DMS79 (cell line): ENCODE measurements at regions not wholly inside any gene's neighbourhood (a gene's known extent, or its start where the extent isn't known, plus 50 kb on each side); places are given as distances from the start of the nearest gene placed in this dataset.
"Not testable (repeated sequence)": the region's sequence is repeated elsewhere in the genome, so short reads cannot be mapped to it uniquely, and the experiment has no call there.

Experiments used
- DNase-seq: peaks from one replicate; lab custom pipeline; 2025; lab: John Stamatoyannopoulos, UW

DNA sequence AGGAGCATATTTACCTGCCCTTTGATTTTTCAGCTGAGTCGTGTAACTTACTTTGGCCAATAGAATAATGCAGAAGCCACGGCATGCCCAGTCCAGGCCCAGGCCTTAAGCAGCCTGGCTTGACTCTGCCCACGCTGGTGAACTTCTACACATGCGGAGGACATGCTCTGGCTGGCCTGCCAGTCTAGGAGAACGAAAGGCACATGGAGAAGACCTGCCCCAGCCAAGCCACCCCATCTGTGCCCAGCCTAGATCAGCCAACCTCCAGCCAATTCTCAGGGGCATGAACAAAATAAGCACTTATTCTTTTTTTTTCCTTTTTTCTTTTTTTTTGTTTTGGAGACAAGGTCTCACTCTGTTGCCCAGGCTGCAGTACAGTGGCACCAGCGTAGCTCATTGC is 112.7 kb upstream of the NANOS1 start:
- DNase-seq, result no peak

DNA sequence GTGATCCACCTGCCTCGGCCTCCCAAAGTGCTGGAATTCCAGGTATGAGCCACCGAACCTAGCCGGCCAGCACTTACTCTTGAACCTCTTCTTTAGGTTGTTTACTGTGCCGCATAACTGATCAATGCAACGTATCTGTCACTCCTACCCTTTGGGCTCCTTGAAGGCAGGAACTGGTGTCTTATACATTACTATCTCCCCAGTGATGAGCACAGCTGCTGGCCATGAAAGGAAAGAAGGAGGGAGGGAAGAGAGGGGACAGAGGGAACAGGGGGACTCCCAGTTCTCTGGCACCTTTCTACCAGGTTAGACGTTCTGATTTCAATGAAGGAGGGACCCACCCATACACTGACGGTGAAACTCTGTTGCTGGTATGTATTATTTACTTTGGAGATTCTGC is 111.8 kb upstream of the NANOS1 start:
- no peak for DNase-seq

DNA sequence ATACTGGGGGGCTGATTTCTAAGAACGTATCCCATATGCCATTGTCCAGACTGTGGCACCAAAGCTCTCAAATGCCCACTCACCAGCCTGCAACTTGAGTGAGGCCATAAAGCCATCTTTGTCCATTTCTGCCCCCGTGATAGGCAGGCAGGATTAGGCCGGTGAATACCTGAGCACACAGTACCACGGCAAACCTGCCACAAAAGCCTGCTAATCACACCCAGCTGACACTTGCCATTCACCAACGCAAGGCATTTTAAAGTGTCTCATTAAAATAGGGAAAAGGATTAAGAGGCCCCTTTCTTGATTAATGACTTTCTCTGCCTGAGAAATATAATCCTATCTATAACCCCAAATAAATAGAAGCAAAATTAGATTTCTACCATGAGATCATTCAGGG is 111.4 kb upstream of the NANOS1 start:
- no peak for DNase-seq

DNA sequence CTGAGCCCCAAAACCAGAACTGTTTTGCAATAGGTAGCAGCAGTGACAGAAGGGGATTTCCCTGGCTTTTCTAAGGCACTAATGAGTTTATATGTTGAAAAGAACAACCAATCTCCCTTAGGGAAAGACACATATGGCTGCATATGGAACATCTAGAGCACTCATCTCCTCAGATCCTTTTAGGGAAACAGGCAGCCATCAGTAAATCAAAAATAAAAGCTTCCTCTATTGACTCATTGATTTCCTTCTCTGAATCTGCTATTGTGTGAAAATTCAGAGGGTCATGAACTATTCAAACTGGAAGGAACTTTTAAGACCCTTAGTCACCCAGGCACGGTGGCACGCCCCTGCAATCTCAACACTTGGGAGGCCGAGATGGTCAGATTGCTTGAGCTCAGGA is 110.9 kb upstream of the NANOS1 start:
- DNase-seq, result no peak

DNA sequence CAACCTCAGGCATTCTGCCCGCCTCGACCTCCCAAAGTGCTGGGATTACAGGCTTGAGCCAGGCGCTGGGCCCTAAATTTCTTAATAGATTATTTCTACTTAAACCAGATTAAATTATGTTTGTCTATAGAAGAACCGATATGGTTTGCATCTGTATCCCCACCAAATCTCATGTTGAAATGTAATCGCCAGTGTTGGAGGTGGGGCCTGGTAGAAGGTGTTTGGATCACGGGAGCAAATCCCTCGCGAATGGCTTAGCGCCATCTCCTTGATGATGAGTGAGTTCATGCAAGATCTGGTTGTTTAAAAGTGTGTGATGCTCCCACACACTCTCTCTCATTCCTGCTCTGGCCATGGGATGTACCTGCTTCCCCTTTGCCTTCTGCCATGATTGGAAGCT is 109.3 kb upstream of the NANOS1 start:
- no peak for DNase-seq

DNA sequence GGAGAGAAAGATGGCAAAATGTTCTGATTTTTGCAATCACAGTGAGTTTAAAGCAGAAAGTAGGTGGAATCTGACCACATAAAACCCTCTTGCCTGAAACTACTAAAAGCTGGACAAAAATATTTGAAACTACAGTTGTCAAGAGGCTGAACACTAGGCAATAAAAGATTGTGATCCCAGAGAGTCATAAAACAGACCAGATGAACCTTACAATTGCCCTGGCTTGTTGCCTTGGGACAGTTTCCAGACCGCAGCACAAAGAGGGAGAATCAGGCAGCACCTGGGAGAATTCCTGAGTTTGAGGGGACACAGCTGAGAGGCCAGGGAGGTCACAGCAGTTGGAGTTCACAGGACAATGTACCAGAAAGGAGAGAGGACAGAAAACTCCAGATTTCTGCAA is 107.3 kb upstream of the NANOS1 start:
- no peak for DNase-seq

DNA sequence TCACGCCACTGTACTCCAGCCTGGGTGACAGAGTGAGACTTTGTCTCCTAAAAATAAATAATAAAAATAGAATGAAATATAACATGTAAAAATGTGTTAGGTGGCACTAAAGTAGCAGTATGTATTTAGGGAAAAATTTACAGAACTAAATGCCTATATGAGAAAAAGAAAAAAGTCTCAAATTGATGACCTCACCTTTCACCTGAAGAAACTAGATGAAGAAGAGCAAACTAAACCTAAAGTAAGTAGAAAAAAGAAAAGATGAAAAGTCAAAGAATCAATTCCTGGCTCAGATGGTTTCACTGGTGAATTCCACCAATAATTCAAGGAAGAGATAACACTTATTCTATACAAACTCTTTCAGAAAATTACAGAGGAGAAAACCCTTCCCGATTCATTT is 106.5 kb upstream of the NANOS1 start:
- DNase-seq, result no peak

DNA sequence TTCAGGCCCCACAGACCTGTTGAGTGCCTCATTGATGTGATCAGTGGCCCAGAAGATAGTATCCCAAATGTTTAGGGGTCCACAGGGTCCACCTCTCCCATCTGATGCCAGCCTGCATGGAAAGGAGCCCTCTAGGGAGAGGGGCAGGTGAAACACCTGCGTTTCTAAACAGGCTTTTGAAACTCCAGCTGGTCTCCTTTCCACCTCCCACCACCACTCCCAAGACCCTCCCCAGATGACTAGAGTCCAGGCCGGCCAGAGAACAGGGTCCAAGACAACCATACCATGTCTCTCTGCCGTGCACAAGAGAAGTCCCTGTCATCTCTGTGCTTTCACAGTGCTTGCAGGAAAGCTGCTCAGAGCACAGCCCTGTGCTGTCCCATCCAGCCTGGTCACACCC is 105.0 kb upstream of the NANOS1 start:
- no peak for DNase-seq

DNA sequence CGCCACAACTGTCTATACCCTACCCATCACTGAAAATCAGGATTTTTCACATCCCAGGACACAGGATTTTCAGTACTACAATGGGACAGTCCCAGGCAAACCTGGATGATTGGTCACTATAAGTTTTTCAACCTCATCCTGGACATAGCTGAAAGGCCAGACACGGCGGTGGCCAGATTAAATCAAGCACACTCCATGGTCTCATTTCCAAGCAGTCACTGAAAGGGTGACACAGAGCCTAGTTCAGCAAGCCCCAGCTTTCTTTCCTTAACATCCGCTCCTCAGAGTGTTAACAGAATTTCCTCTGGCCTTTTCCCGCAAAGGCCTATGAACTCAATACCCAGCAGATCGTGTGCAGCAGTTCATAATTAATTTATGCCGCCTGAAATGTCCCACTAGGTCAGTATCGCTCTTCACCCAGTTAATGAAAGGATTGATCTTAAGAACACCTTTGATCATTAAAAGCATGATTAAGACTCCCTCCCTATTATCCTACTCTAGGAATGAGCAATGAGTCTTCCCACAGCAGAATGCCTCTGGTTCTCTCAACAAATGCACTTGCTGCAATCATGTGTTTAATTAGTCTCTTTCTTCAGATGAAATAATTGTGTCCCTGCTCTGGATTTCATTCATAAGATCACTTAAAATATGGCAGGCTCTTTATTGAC is 104.0 kb upstream of the NANOS1 start:
- no peak for DNase-seq

DNA sequence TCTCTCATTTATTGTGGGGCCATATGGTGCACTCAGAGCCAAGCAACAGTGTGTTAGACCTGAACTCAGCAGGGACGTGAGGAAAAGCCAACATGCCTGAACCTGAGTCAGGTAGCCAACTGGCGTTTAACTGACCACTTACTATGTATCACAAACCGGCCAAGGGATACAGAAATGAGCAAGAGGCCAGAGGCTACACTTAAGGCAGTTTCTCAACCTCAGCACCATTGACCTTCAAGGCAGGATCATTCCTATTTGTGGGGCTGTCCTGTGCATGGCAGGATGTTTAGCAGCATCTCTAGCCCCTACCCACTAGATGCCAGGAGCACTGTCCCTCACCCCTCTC is 103.5 kb upstream of the NANOS1 start:
- DNase-seq, result no peak

DNA sequence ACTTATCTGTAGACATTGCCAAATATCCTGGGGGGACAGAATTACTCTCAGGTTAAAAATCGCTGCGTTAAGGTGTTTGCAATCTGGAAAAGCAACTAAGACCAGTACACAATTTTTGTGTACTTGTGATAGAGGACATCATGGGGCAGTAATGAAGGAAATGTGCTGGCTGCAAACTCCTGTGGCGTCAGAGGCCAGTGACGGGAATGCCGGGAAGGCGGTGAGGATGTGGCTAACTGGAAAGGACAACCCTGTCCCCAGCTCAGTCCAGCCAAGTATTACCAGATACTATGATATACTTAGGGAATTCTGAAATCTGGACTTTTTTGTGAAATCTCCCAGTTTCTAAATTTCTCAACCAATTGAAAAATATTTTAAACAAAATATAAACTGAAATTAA is 103.1 kb upstream of the NANOS1 start:
- DNase-seq, result no peak

DNA sequence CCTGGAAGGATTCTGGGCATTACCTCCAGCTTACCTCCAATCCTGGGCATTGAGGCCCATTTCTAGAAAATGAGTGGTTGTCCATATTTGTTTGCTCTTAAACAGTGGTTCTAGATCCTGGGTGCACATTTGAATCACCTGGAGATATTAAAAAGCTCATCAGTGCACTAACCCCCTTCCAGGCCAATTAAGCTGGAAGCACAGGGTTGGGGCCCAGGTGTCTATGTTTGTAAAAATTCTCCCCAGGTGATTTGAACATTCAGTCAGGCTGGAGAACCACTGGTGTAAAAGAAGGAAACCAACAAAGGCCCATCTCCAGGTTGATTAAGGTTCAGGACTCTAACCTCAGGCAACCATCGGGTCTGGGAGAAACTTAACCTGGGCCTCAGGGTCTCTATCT is 102.6 kb upstream of the NANOS1 start:
- no peak for DNase-seq

DNA sequence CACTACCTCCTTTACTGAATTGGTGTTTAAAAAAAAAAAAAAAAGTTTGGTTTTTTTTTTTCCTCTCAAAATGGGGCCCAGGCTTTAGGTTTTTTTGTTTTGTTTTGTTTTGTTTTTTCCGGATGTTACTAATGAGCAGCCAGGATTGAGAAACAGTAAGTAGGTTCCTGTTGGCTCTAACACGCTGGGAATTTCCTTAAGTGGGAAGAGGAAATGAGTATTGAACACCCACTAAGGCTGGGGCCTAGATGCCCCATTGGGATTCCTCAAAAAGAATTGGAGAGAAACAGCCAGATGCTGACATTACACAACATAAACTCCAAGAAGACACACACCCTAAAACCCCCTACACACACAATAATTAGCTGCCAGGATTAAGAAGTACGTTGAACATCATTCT is 102.2 kb upstream of the NANOS1 start:
- no peak for DNase-seq

DNA sequence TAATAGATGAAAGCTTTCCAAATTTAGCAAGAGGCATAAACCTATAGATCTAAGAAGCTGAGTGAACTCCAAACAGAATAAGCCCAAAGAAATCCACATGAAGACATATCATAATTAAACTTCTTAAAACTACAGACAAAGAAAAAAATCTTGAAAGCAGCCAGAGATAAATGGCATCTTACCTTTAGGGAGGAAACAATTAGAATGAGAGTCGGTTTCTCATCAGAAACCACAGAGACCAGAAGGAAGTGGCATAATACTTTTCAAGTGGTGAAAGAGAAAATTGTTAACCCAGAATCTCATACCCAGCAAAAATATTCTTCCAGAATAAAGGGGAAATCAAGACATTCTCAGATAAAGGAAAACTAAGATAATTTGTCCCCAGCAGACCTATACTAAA is 98.9 kb upstream of the NANOS1 start:
- DNase-seq, result no peak

DNA sequence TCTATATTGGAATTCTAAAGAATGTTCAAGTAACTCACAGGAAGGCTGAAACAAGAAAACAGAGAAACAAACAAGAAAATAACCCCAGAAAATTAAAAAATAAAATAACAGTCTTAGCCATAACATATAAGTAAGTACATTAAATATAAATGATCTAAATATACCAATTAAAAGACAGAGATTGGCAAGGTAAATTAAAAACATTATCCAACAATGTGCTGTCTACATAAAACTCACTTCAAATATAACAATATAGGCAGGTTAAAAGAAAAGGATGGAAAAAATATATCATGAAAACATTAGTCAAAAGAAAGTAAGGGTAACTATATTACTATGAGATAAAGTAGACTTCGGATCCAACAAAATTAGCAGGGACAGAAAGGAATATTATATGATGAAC is 98.1 kb upstream of the NANOS1 start:
- no peak for DNase-seq

DNA sequence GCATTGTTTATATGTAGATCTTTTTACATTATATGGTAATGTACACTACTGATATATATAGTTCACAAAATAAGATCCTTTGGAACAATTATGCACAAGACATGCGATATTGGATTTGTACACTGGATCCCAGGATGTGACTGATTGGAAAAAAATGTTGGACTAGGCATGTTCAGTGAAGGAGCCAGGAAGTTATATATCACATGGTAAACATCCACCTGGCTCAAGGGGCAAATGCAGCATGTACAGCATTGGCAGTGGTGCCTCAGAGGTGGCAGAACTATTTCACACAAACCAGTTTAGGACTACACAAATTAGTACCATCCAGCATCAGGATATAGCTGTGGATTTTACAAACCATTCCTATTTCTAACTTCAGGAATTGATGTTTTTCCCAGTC is 97.4 kb upstream of the NANOS1 start:
- DNase-seq, result not testable (repeated sequence)

DNA sequence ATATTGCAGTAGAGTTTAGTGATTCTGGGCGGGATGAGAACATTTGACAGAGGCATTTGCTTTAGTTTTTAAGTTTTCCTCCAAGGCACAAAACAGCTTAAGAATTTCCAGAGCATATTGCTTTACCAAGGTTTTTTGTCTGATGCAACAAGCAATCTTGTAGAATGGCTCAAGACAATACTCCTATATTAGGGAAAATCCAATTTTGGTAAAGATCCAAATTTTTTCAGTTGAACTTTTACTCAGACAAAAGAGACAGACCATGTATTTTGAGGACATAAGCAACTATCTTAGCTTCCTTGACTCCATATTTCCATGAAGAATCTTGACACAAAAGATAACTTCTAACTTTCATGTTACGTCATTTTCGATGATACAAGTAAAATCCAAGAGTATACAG is 92.3 kb upstream of the NANOS1 start:
- DNase-seq, result no peak

DNA sequence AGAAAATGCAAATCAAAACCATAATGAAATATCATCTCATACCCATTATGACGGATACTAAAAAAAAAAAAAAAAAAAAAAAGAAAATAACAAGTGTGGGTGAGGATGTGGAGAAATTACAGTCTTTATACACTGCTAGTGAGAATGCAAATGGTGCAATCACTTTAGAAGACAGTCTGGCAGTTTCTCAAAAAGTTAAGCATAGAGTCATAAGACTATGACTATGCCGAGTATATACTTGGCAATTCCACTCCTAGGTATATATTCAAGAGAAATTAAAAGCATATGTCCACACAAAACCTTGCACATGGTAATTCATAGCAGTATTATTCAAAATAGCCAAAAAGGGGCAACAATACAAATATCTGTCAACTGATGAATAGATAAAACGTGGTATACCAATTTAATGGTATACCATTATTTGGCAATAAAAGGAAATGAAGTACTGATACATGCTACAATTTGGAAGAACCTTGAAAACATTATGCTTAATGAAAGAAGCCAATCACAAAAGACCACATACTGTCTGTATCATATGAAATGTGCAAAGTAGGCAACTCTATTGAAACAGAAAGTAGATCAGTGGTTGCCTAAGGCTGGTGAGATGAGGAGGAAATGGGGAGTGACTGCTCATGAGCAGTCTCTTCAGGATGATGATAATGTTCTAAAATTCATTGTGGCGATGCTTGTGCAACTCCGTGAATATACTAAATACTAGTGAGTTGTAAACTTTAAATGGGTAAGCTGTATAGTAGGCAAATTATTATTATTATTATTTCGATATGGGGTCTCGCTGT is 90.1 kb upstream of the NANOS1 start:
- DNase-seq, result no peak

DNA sequence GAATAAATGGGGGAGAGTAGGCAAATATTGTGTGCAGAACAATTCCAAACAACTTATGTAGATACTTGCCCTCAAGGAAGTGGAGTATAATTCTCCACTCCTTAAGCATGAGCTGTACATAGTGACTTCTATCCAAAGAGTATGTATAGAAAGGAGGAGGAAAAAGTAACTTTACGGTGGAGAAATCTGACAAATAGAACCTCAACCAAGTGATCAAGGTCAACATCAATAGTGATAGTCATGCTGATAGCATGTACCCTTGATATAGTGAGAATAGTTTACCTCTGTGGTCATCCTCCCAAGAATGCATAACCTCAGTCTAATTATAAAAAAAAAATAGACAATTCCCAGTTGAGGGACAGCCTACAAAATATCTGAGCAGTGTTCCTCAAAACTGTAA is 89.1 kb upstream of the NANOS1 start:
- DNase-seq, result no peak

DNA sequence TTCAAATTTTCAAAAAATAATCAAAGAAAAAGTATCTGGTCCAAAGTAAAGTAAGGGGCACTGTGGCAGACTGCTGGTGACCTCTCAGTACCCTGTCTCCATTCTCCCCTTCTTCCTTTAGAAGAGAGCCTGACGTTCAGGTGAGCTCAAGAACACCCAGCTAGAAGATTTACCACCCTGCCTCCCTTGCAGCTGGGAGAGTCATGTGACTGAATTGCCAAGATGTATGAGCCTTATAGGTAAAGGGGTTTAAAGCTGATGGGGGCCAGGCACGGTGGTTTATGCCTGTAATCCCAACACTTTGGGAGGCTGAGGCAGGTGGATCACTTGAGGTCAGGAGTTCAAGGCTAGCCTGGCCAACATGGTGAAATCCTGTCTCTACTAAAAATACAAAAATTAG is 86.3 kb upstream of the NANOS1 start:
- no peak for DNase-seq

DNA sequence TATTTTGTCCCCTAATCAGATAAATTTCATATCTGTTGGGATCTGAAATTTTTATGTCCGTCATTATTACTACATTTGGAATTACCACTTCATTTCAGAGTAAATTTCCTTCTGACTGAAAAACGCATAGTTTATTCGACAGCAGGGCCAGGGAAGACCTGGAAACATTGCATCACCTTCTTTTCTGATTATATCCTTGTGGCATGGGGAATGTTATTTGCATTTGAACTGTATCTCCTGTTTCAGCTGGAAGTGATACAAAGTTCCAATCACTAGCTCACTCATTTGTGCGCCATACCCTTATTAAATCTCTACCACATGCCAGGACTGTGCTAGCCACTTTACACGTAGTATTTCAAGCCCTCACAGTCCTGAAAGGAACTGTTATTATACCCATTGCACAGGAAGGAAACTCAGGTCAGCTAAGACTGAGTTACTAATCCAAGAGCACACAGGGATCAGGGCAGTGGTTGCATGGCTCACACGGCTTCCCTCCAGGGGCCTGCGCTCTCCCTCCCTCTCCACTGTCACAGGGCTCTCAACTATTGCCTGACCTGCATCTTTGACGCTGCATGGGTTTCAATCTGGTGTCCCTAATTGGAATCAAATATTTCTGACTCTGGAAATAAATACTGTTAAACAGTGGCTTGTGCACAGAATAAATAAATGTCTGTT is 84.4 kb upstream of the NANOS1 start:
- no peak for DNase-seq

DNA sequence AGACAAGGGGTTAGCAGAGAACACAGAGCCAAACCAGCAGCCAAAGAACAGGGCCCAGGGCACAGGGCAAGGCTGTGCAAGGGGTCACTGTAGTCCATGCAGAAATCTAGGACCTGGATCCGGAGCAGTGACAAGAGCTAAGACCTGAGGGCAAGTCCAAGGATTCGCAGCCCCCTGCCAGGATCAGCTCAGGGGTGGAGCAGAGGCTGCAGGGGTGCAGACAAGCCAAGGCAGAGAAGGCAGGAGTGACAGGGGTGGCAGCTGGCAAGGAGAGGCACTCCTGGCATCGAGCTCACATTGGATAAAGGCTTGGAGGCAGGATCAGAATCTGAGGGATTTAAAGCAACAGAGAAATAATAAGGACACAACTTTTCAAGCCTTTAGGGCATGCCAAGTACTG is 80.7 kb upstream of the NANOS1 start:
- DNase-seq, result no peak

DNA sequence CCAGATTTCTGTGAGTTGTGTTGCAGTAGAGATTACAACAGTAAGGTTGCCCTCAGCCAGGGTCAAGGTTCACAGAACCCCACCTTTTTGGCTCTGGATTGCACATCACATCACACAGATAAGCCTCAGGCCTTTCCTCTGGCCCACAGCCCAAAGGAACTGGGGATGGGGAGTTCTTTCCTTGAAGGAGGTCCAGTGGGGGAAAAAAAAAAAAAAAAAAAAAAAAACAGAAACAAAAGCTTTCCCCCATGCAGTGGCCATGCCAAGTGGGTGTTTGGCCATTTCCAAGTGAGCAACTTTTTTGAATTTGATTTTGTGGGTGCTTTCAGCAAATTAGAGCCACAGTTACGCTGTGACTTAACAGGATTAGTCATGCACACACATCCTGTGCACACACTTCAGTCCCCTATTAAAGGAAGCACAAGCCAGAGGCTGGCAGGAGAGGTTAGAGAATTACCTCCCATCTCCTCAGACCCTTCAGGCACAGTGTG is 79.3 kb upstream of the NANOS1 start:
- DNase-seq, result no peak
